ENCODE measurements at regions not wholly inside any gene's neighbourhood (a gene's known extent, or its start where the extent isn't known, plus 50 kb on each side); places are given as distances from the start of the nearest gene placed in this dataset.

GRCh38 chr15:72858205-72858604 is 74.6 kb upstream of the ADPGK start:
- Mint-ChIP-seq H3K36me3 (no peaks in the 10 kb centered on the region), H3K4me3 (no peak overlapping the region), H3K27ac (no peak overlapping the region), H3K9me3 (no peaks in the 10 kb centered on the region), H3K27me3 (peaks cover 10% of the 10 kb centered on the region), H3K4me1 (ENCODE audit: unreplicated experiment) (no peaks in the 10 kb centered on the region)
- DNase-seq (ENCODE audit: extremely low spot score, unreplicated experiment), result no peak
- no peak for TF ChIP-seq CTCF (conservative IDR thresholded peaks at IDR 0.05)

- H3K4me3 Mint-ChIP-seq, result no peak overlapping the region
- DNase-seq (ENCODE audit: extremely low spot score, unreplicated experiment), result no peak
- H3K9me3 Mint-ChIP-seq, result no peaks in the 10 kb centered on the region
- H3K4me1 Mint-ChIP-seq (ENCODE audit: unreplicated experiment), result no peaks in the 10 kb centered on the region
- H3K36me3 Mint-ChIP-seq, result no peaks in the 10 kb centered on the region
- no peak for TF ChIP-seq CTCF (conservative IDR thresholded peaks at IDR 0.05)
- peaks cover 12% of the 10 kb centered on the region for H3K27me3 Mint-ChIP-seq
- no peak overlapping the region for H3K27ac Mint-ChIP-seq
These were observed 73.9 kb upstream of the ADPGK start for GRCh38 chr15:72857331-72858063.

- Mint-ChIP-seq H3K4me3 (no peak overlapping the region), H3K4me1 (ENCODE audit: unreplicated experiment) (no peaks in the 10 kb centered on the region), H3K27me3 (peaks cover 12% of the 10 kb centered on the region), H3K27ac (no peak overlapping the region), H3K36me3 (no peaks in the 10 kb centered on the region), H3K9me3 (no peaks in the 10 kb centered on the region)
- DNase-seq (ENCODE audit: extremely low spot score, unreplicated experiment), result no peak
- TF ChIP-seq CTCF (conservative IDR thresholded peaks at IDR 0.05), result no peak
These were observed 73.0 kb upstream of the ADPGK start for GRCh38 chr15:72856549-72857040.

GRCh38 chr15:72855791-72856190 is 72.2 kb upstream of the ADPGK start:
- peaks cover 8% of the 10 kb centered on the region for H3K27me3 Mint-ChIP-seq
- H3K9me3 Mint-ChIP-seq, result no peaks in the 10 kb centered on the region
- H3K4me3 Mint-ChIP-seq, result no peak overlapping the region
- no peaks in the 10 kb centered on the region for H3K36me3 Mint-ChIP-seq
- DNase-seq (ENCODE audit: extremely low spot score, unreplicated experiment), result no peak
- peaks cover under 1% of the 10 kb centered on the region for H3K4me1 Mint-ChIP-seq (ENCODE audit: unreplicated experiment)
- H3K27ac Mint-ChIP-seq, result no peak overlapping the region
- TF ChIP-seq CTCF (conservative IDR thresholded peaks at IDR 0.05), result no peak

GRCh38 chr15:72852273-72852672 is 68.7 kb upstream of the ADPGK start:
- Mint-ChIP-seq H3K27ac (no peak overlapping the region), H3K4me1 (ENCODE audit: unreplicated experiment) (peaks cover 13% of the 10 kb centered on the region), H3K4me3 (no peak overlapping the region), H3K9me3 (no peaks in the 10 kb centered on the region), H3K36me3 (no peaks in the 10 kb centered on the region), H3K27me3 (peaks cover 18% of the 10 kb centered on the region)
- no peak for TF ChIP-seq CTCF (conservative IDR thresholded peaks at IDR 0.05)
- no peak for DNase-seq (ENCODE audit: extremely low spot score, unreplicated experiment)
